C4-2B (cell line): ENCODE measurements at regions not wholly inside any gene's neighbourhood (a gene's known extent, or its start where the extent isn't known, plus 50 kb on each side); places are given as distances from the start of the nearest gene placed in this dataset.

Source experiments
- ZFX ChIP-seq: fragments of 450-650 bp; IDR thresholded peaks from 2 replicates; pipeline ENCODE4 v1.6.1; 2017
- TF ChIP-seq, protein P1 (sequence below): fragments of 450-650 bp; conservative IDR thresholded peaks from 2 replicates; pipeline ENCODE4 v1.5.1; 2017; ENCODE audit warnings: mild to moderate bottlenecking

DNA sequence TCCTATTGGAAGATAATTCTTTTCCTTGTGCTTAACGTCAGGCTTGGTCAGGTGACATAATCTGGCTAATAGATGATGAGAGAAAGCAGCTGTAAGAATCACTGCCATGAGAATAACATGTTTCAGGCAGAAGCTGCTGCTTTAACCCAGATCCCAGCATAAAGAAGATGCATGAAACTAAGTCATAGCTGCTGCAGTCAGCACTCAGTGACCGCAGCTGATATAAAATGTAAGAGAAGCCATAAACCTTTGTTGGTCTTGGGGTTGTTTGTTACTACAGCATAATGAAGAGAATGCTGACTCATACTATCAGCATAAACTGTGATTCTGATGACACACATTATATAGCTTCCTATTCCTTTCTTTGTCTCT is 274.3 kb upstream of the TRIB2 start:
- TF ChIP-seq, protein P1, sequence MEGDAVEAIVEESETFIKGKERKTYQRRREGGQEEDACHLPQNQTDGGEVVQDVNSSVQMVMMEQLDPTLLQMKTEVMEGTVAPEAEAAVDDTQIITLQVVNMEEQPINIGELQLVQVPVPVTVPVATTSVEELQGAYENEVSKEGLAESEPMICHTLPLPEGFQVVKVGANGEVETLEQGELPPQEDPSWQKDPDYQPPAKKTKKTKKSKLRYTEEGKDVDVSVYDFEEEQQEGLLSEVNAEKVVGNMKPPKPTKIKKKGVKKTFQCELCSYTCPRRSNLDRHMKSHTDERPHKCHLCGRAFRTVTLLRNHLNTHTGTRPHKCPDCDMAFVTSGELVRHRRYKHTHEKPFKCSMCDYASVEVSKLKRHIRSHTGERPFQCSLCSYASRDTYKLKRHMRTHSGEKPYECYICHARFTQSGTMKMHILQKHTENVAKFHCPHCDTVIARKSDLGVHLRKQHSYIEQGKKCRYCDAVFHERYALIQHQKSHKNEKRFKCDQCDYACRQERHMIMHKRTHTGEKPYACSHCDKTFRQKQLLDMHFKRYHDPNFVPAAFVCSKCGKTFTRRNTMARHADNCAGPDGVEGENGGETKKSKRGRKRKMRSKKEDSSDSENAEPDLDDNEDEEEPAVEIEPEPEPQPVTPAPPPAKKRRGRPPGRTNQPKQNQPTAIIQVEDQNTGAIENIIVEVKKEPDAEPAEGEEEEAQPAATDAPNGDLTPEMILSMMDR: no peak
- TF ChIP-seq ZFX: no peak
